Endothelial cell of umbilical vein (primary cell): ENCODE measurements at regions not wholly inside any gene's neighbourhood (a gene's known extent, or its start where the extent isn't known, plus 50 kb on each side); places are given as distances from the start of the nearest gene placed in this dataset.

ENCODE experiments used
- CTCF ChIP-seq, 2 donors: IDR thresholded peaks; 1 replicate in 1 of 2; 2 replicates in 1 of 2; pipeline ENCODE4 v1.5.1; 2011; ENCODE audit warnings: low read length in 2 of 2, mild to moderate bottlenecking in 2 of 2, moderate library complexity in 2 of 2, control low read depth in 1 of 2, inconsistent platforms in 1 of 2, low read depth in 1 of 2; ENCODE audit not compliant: insufficient read depth in 1 of 2; ENCODE audit errors: extremely low read depth in 1 of 2
- EZH2 ChIP-seq: IDR thresholded peaks from 2 replicates; pipeline ENCODE4 v1.6.1; 2012; ENCODE audit warnings: borderline replicate concordance, low read depth, mild to moderate bottlenecking, moderate library complexity, low read length, inconsistent platforms; ENCODE audit not compliant: severe bottlenecking
- JUN ChIP-seq: IDR thresholded peaks from 2 replicates; pipeline ENCODE4 v1.6.1; 2011; ENCODE audit warnings: borderline replicate concordance, low read depth; ENCODE audit not compliant: insufficient read length, insufficient read depth
- MAX ChIP-seq: IDR thresholded peaks from 2 replicates; pipeline ENCODE4 v1.6.1; 2011; ENCODE audit not compliant: insufficient read depth, insufficient read length
- MYC ChIP-seq: IDR thresholded peaks from one replicate; pipeline ENCODE4 v1.6.1; 2011; ENCODE audit warnings: mild to moderate bottlenecking, low read depth, low read length
- POLR2A ChIP-seq: IDR thresholded peaks from 2 replicates; pipeline ENCODE4 v1.6.1; 2012; ENCODE audit warnings: low read depth, mild to moderate bottlenecking, control low read depth, low read length
- POLR2AphosphoS5 ChIP-seq: IDR thresholded peaks from 2 replicates; pipeline ENCODE4 v1.6.1; 2012; ENCODE audit warnings: low read depth, mild to moderate bottlenecking, control low read depth, low read length, moderate library complexity; ENCODE audit not compliant: insufficient read depth

GRCh38 chr11:31981457-31981856 lies 109.4 kb upstream of the RCN1 start:
- no peak for TF ChIP-seq CTCF (IDR thresholded peaks at IDR 0.05; ENCODE audit: extremely low read depth in 1 of 2, insufficient read depth in 1 of 2, low read depth in 1 of 2, low read length in 2 of 2)
- TF ChIP-seq EZH2, result no peak
- no peak for TF ChIP-seq POLR2A
- no peak for TF ChIP-seq POLR2AphosphoS5
- no peak for TF ChIP-seq MYC
- no peak for TF ChIP-seq MAX
- no peak for TF ChIP-seq JUN
